Neural progenitor cell (in vitro differentiated cells): ENCODE measurements at regions not wholly inside any gene's neighbourhood (a gene's known extent, or its start where the extent isn't known, plus 50 kb on each side); places are given as distances from the start of the nearest gene placed in this dataset.

ENCODE experiments used
- EZH2 ChIP-seq: fragments of 200-600 bp; sonication (generic); IDR thresholded peaks from 2 replicates; pipeline ENCODE4 v1.6.1; 2017; ENCODE audit warnings: antibody characterized with exemption, mild to moderate bottlenecking, moderate library complexity
- TF ChIP-seq, protein P1 (sequence below): fragments of 200-600 bp; sonication (generic); IDR thresholded peaks from 2 replicates; pipeline ENCODE4 v1.5.1; 2017; ENCODE audit warnings: antibody characterized with exemption, mild to moderate bottlenecking

DNA sequence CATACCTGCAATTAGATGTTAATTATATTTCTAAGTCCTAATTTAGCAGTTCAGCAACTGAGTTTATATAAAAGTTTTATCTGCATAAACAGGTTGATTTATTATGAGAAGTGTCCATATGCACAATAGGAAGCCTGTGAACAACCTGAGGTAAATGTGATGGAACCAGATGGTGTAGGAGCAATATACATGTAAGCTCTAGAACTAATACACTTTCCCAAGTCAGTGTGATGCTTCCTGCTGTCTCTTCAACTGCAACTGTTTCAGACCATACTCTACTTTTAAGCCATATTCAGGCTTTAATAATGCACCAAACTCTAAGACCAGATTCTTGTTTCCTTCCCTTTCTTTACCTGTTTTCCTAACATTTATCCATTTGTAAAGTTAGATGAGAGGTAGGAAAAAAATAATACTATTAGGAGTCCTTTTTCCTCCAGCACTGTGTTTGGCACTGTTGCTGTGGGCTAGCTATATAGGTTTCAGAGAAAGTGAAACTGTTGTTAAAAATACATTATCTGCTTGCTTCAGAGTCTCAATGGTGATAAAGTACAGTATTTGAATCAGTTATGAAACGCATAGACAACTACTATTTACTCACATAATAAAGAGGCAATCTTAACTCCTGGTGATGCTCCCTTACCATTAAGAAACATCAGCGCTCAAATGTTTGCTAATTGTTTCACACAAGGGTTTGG, 1009.3 kb downstream of the GRIK2 start:
- TF ChIP-seq, protein P1, sequence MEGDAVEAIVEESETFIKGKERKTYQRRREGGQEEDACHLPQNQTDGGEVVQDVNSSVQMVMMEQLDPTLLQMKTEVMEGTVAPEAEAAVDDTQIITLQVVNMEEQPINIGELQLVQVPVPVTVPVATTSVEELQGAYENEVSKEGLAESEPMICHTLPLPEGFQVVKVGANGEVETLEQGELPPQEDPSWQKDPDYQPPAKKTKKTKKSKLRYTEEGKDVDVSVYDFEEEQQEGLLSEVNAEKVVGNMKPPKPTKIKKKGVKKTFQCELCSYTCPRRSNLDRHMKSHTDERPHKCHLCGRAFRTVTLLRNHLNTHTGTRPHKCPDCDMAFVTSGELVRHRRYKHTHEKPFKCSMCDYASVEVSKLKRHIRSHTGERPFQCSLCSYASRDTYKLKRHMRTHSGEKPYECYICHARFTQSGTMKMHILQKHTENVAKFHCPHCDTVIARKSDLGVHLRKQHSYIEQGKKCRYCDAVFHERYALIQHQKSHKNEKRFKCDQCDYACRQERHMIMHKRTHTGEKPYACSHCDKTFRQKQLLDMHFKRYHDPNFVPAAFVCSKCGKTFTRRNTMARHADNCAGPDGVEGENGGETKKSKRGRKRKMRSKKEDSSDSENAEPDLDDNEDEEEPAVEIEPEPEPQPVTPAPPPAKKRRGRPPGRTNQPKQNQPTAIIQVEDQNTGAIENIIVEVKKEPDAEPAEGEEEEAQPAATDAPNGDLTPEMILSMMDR: no peak
- no peak for TF ChIP-seq EZH2
